ENCODE measurements at regions not wholly inside any gene's neighbourhood (a gene's known extent, or its start where the extent isn't known, plus 50 kb on each side); places are given as distances from the start of the nearest gene placed in this dataset.
A peak's percentile ranks its signal among the peaks of the same experiment; 100 is the strongest.

DNA sequence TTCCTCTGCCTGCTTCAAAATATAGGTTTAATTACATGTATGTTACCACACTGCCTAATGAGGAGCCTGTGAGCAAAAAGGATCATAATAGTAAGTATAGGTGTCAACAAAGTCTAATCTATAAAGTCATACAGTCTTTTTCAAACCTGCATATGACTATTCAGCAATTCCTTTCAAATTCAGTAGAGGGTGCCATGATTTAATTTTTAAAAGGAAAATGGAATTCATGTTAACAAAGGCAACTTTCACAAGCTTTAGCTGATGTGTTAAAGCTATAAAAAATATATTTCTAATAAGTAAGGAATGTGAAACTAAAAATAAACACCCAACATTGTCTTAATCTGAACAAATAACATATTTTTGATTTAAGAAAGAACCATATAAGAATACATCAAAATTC, 52.1 kb downstream of the MPP7 start:
- TF ChIP-seq, protein P1, sequence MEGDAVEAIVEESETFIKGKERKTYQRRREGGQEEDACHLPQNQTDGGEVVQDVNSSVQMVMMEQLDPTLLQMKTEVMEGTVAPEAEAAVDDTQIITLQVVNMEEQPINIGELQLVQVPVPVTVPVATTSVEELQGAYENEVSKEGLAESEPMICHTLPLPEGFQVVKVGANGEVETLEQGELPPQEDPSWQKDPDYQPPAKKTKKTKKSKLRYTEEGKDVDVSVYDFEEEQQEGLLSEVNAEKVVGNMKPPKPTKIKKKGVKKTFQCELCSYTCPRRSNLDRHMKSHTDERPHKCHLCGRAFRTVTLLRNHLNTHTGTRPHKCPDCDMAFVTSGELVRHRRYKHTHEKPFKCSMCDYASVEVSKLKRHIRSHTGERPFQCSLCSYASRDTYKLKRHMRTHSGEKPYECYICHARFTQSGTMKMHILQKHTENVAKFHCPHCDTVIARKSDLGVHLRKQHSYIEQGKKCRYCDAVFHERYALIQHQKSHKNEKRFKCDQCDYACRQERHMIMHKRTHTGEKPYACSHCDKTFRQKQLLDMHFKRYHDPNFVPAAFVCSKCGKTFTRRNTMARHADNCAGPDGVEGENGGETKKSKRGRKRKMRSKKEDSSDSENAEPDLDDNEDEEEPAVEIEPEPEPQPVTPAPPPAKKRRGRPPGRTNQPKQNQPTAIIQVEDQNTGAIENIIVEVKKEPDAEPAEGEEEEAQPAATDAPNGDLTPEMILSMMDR (IDR thresholded peaks at IDR 0.05; ENCODE audit: insufficient read depth, low read depth, low read length, missing control alignments), result peak; percentile 18
- H3K4me3 ChIP-seq (ENCODE audit: low read depth, low read length), result no peak overlapping the region

DNA sequence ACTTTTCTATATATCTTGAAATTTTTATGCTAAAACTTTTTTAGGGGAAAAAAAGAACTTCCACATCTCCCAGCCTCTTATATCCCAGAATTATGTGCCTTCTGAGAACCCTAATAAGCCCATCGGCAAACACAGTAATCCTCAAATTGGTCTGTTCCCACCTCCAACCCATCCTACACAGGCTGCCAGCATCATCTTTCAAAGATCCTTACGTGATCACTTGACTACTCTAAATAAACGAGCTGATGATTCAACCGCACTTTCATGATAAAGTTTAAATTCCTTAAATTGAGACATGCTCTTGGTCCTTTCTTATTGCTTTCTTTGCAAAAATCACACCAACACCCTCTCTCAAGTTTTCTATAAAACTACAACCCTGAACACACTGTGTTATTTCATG, 52.5 kb downstream of the MPP7 start:
- H3K4me3 ChIP-seq (ENCODE audit: low read depth, low read length), result no peak overlapping the region
- no peak for DNase-seq (ENCODE audit: low read depth)
- TF ChIP-seq, protein P1 (IDR thresholded peaks at IDR 0.05; ENCODE audit: insufficient read depth, low read depth, low read length, missing control alignments), result no peak

More for the DNA sequence above, 52.1 kb downstream of the MPP7 start:
- no peak for DNase-seq (ENCODE audit: low read depth)

DNA sequence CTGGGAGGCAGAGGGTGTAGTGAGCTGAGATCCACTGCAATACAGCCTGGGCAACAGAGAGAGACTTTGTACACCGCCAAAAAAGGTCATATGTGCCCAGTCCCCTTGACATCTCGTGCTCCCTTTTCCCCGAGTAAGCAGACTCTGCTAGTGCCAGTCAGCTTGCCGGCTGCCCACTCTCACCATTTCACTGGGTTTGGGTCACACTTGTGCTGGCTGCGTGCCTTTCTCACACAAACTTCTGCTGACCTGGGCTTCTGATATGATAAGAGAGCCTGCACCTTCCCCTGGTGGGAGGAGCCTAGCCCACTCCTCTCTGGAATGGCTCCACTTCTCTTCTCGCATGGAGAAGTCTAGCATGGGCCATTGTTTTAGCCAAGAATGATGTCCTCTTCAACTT, 53.4 kb downstream of the MPP7 start:
- no peak overlapping the region for H3K4me3 ChIP-seq (ENCODE audit: low read depth, low read length)
- DNase-seq (ENCODE audit: low read depth), result no peak
- TF ChIP-seq, protein P1 (IDR thresholded peaks at IDR 0.05; ENCODE audit: insufficient read depth, low read depth, low read length, missing control alignments), result no peak

DNA sequence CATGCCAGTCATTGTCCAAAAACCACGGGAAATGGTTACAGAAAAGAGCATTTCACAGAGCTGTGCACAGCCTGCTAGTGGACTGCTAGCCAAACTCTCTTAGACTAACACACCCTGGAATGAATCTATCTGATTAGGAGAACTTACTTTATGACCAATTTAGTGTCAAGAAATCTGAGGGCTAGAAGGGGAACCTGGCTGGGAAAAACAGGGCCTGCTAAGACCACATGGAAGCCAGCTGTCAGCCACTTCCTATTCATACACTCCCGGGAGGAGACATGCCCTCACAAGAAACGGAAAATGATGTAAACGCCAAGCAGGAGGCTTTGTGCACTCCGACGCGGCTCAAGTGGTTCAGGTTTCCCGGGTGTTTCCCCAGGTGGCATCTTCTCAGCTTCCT, 54.8 kb downstream of the MPP7 start:
- TF ChIP-seq, protein P1 (IDR thresholded peaks at IDR 0.05; ENCODE audit: insufficient read depth, low read depth, low read length, missing control alignments), result no peak
- H3K4me3 ChIP-seq (ENCODE audit: low read depth, low read length), result no peak overlapping the region
- no peak for DNase-seq (ENCODE audit: low read depth)

DNA sequence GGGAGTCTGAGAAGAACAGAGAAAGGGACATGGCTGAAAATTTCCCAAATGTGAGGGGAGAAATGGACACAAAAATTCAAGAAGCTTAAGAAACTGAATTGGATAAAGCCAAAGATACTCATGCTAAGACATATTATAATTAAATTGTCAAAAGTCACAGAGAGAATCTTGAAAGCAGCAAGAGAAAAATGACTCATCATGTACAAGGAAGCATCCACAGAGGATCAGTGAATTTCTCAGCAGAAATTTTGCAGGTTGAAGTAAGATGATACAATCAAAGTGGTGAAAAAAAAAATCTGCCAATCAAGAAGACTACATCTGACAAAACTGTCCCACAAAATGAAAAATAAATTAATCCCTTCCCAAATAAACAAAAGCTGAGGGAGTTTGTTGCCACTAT, 56.8 kb downstream of the MPP7 start:
- no peak overlapping the region for H3K4me3 ChIP-seq (ENCODE audit: low read depth, low read length)
- DNase-seq (ENCODE audit: low read depth), result no peak
- TF ChIP-seq, protein P1 (IDR thresholded peaks at IDR 0.05; ENCODE audit: insufficient read depth, low read depth, low read length, missing control alignments), result no peak

DNA sequence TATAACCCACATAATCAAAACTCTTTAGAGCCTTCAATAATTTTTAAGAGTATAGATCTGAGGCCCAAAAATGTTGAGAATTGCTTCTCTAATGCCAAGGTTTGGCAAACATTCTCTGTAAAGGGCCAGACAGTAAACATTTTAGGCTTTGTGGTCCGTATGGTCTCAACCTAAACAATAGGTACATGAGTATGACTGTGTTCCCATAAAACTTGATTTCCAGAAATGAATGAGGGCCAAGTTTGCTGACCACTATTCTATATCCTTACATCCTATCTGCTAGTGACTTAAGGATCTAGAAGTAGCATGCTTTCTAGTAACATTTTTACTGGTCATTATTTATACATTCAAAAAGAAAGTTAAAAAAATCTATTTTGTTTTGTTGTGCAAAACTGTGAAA, 58.9 kb downstream of the MPP7 start:
- no peak for DNase-seq (ENCODE audit: low read depth)
- TF ChIP-seq, protein P1 (IDR thresholded peaks at IDR 0.05; ENCODE audit: insufficient read depth, low read depth, low read length, missing control alignments), result no peak
- H3K4me3 ChIP-seq (ENCODE audit: low read depth, low read length), result no peak overlapping the region

DNA sequence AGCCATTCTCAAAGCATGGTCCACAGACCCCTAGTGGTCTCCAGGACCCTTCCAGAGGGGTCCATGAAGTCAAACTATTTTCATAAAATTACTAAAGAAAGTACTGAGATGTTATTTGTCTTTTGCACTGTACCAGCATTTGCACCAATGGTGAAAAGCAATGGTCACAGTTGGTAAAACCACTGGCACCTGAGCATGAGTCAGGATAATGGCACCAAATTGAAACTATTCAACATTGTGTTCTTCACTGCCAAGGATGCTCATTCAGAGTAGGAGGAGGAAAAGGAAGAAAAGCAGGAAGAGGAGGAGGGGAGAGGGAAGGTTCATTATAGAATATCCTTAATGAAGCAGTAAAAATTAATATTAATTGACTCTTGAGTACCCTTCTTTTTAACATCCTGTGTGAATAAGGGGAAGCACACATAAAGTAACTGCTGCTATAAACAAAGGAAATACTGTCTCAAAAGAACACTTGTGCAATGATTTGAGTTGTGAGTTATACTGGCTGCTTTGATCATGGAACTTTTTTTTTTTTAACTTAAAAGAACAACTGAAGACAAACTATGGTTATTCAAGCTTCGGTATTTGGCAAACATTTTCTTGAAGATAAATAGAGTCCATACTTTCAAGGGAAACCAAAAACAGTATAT, 60.2 kb downstream of the MPP7 start:
- no peak for DNase-seq (ENCODE audit: low read depth)
- TF ChIP-seq, protein P1 (IDR thresholded peaks at IDR 0.05; ENCODE audit: insufficient read depth, low read depth, low read length, missing control alignments), result no peak
- no peak overlapping the region for H3K4me3 ChIP-seq (ENCODE audit: low read depth, low read length)

Data from GM12865 (cell line).